ENCODE measurements at regions not wholly inside any gene's neighbourhood (a gene's known extent, or its start where the extent isn't known, plus 50 kb on each side); places are given as distances from the start of the nearest gene placed in this dataset.

DNA sequence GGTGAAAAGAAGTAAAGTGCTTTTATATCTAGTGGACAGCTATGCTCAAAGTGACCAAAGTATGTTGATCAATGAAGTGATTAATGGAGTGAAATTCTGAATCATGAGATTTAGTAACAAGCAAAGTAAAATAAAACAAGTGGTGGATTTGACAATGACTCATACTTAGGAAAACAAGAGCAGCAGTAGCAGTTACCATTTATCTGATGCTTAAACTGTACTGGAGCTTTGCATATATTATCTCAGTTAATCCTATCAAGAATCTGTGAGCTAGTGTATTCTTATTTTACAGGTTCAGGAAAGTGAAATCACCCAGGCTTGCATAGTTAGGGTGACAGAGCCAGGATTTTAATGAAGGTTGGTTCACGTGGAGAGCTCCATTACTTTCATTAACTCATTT is 50.6 kb upstream of the SPATA16 start:
- DNase-seq (ENCODE audit: low read depth in 1 of 2, low spot score in 1 of 2): no peak
- no peak for TF ChIP-seq JUND (IDR thresholded peaks at IDR 0.05; ENCODE audit: low read depth)
- in situ Hi-C loops (cut with HindIII; ENCODE audit: low pct_unique_long_range_greater_than_20kb, low sequenced_read_pairs): no loop called here

Data from T47D (cell line).